NCI-H2029 treated with DMSO at 0.1 percent for 48 hours (cell line): ENCODE measurements at regions not wholly inside any gene's neighbourhood (a gene's known extent, or its start where the extent isn't known, plus 50 kb on each side); places are given as distances from the start of the nearest gene placed in this dataset.

Experiments used
- DNase-seq: peaks from one replicate; lab custom pipeline; 2025; lab: John Stamatoyannopoulos, UW

- no peak for DNase-seq
These were observed 794.5 kb upstream of the GYPC start for GRCh38 chr2:125861461-125861860.

DNA sequence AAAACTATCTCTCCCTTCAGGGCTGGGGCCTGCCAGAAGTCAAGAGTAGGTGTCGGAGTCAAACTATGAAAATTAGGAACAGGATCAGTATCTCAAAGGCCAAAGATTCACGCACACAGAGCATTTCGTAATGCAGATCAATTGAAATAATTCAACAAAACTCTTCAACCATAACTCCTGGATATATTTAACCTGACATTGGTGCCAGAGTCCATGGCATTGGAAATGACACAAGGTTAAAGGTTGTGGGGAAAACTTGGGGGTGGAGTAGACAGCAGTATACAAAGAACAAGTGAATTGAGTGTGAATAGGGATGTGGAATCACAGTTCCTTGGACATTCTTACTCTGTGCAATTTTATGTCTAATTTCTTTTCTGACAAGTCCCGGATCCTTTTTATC, 788.0 kb upstream of the GYPC start:
- no peak for DNase-seq

GRCh38 chr2:125870264-125870663, 785.7 kb upstream of the GYPC start:
- no peak for DNase-seq

GRCh38 chr2:125870746-125871145, 785.2 kb upstream of the GYPC start:
- no peak for DNase-seq

DNA sequence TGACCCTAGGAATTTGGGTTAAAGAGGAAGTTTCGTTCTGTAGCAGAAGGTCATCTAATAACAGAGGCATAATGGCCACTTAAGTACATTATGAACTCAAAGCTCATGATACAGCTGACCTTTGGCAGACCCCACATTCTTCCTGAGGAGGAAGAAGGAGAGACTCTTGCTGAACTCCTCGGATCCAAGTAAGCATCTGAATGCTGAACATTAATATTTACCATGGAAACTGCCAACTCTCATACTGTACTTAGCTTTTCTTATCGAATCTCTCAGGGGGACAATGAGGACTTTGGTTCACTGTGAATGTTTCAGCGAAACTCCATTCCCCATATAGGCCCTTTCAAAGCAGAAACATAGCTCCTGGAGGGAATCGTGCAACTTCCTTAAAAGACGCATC, 781.4 kb upstream of the GYPC start:
- no peak for DNase-seq

- DNase-seq, result no peak
These were observed 770.6 kb upstream of the GYPC start for GRCh38 chr2:125885340-125885739.

GRCh38 chr2:125886153-125886552, 769.8 kb upstream of the GYPC start:
- no peak for DNase-seq

DNA sequence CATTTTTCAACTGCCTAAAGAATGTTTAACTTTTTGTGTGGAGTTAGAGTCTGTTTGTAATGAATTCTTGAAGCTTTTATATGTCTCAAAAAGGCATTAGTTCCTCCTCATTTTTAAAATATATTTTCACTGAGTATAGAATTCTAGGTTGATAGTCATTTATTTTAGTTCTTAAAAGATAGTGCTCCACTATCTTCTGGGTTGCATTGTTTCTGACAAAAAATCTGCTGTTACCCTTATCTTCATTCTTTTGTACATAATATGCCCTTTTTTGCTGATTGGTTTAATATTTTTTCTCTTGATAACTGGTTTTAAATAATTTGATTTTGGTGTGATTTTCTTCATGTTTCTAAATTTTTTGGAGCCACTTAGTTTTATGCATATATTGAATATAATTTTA, 754.7 kb upstream of the GYPC start:
- DNase-seq, result no peak

- no peak for DNase-seq
These were observed 729.9 kb upstream of the GYPC start for GRCh38 chr2:125925891-125926546.

DNA sequence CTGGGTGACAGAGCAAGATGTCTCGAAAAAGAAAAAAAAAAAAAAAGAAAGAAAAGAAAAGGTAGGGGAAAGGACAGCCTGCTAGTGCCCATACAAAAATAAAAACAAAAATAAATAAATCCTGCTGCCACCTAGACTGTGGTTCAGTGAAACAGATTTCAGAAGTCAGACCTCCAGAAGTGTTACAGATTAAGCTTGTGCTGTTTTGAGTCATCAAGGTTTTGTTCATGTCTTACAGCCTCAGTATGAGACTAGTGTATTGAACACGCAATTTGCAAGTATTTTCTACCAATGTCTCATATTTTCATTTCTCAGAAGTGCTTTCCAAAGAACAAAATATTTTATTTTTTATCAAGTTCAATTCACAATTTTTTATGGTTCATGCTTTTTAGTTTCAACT, 720.4 kb upstream of the GYPC start:
- no peak for DNase-seq

GRCh38 chr2:125942585-125943424, 713.2 kb upstream of the GYPC start:
- DNase-seq, result no peak

GRCh38 chr2:125959047-125959446, 696.9 kb upstream of the GYPC start:
- no peak for DNase-seq

- DNase-seq, result no peak
These were observed 694.2 kb upstream of the GYPC start for GRCh38 chr2:125961739-125962138.

DNA sequence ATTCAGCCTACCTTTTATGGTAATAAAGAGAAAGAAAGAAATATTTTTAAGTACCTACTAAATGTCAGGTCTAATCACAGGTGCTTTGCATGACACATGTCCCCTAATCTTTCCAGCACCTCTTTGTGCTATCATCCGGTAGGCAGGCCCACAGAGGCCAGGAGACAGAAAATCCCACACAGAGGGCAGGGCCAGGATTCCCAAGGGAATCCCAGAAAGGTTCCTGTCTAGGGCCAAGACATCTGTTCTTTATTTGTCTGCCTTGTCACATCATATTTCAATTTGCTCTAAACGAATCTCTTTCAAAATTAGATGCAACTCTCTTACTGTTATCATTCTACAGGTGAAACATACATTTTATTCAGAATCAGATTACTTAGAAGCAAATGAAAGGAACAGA, 676.1 kb upstream of the GYPC start:
- no peak for DNase-seq

GRCh38 chr2:125983364-125983763, 672.6 kb upstream of the GYPC start:
- no peak for DNase-seq

GRCh38 chr2:126029316-126029715, 626.6 kb upstream of the GYPC start:
- DNase-seq, result no peak

- DNase-seq, result no peak
These were observed 617.1 kb upstream of the GYPC start for GRCh38 chr2:126038861-126039260.

DNA sequence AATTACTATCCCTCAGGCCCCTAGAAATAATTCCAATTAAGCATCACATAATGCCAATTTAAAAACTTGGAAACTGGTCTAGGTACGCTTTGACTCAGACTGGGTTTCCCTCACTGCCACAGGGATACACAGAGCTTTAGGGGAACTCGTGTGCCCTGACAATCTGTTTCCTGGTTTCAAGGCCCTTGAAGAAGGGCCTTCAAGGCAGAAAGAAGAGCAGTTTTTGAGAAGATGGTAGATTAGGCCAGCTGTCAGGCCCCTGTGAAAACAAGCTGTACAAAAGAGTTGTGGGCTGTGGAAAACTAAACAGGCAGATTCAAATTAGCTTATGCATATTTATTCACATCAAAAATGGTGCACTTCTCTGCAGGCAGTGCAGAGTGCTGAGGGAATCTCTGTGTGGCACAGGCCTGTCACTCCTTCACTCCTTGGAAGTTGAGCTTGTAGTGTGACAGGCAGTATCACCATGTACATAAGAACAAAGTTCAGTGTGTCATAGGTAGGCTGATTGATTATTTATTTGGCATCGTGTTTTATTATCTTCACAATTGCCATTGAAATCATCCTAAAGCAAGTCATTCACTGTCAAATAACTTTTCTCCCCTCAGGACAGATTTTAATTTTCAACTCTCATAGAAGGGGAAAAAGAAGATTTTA, 614.4 kb upstream of the GYPC start:
- DNase-seq, result no peak

DNA sequence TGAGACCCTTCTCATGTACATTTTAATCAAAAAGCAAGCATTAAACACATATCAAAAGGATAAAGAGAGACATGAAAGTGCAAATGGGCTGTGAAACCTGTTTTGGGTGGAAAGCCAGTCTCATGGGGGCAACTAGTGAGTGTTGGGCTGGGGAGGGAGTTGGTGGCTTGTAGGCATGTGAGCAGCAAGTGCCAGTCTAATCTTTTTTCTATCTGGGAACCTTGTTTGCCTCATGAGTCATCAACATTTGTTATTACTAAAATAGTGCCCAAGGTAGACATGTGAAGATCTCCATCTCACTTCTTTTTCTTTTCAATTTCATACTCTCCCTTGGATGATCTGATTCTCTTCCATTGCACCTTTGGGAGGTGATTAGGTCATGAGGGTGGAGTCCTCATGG, 613.9 kb upstream of the GYPC start:
- no peak for DNase-seq

DNA sequence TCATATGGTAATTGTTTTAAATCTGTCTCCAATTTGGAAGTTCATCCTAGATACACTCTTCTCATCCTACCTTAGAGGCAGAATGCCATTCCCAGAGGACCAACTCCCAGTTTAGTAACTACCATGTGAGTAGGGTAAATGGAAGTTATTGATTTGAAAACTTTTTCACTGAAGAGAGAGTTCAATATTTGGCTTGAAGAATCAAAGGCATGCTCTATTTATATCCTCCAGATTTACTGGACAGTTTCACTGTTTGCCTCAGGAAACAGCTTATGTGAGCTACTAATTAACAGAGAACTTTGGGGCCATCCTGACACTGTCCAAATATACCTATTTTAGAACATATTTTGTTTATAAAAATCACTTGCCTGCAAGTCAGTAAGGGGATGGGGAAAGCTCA, 607.2 kb upstream of the GYPC start:
- DNase-seq, result no peak

GRCh38 chr2:126049461-126049860, 606.5 kb upstream of the GYPC start:
- no peak for DNase-seq

GRCh38 chr2:126050991-126051736, 604.8 kb upstream of the GYPC start:
- no peak for DNase-seq
